Mammary epithelial cell (primary cell): ENCODE measurements at regions not wholly inside any gene's neighbourhood (a gene's known extent, or its start where the extent isn't known, plus 50 kb on each side); places are given as distances from the start of the nearest gene placed in this dataset.

Experiments used
- EZH2 ChIP-seq: IDR thresholded peaks from 2 replicates; pipeline ENCODE4 v1.6.1; 2012; ENCODE audit warnings: low read length, inconsistent platforms, borderline replicate concordance
- TF ChIP-seq, protein P1 (sequence below), 2 donors: IDR thresholded peaks in 1 of 2; conservative IDR thresholded peaks in 1 of 2; 2 replicates each; pipeline ENCODE4 v1.5.1; 2011 to 2012; ENCODE audit warnings: inconsistent platforms in 2 of 2, low read length in 2 of 2, mild to moderate bottlenecking in 2 of 2, control low read depth in 1 of 2, low read depth in 1 of 2; ENCODE audit not compliant: insufficient read depth in 1 of 2; ENCODE audit errors: extremely low read depth in 1 of 2

DNA sequence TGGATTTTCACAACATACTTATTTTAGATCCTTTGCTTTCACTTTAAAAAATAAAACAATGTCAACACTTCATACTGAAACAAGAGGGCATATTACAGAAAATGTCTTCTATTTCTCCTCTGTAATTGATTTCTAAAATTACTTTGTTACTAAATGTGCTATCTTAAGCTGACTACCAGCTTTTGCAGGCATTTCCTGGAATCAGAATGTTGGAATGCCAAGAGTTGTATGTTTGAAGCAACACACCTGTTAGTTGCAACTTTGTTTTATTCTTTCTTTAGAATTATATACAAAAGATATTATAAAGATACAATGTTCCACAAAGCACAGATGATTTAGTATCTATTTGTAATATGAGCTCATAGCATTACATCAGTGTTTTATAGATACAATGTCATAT is 62.5 kb upstream of the TMEM170B start:
- TF ChIP-seq, protein P1, sequence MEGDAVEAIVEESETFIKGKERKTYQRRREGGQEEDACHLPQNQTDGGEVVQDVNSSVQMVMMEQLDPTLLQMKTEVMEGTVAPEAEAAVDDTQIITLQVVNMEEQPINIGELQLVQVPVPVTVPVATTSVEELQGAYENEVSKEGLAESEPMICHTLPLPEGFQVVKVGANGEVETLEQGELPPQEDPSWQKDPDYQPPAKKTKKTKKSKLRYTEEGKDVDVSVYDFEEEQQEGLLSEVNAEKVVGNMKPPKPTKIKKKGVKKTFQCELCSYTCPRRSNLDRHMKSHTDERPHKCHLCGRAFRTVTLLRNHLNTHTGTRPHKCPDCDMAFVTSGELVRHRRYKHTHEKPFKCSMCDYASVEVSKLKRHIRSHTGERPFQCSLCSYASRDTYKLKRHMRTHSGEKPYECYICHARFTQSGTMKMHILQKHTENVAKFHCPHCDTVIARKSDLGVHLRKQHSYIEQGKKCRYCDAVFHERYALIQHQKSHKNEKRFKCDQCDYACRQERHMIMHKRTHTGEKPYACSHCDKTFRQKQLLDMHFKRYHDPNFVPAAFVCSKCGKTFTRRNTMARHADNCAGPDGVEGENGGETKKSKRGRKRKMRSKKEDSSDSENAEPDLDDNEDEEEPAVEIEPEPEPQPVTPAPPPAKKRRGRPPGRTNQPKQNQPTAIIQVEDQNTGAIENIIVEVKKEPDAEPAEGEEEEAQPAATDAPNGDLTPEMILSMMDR (conservative IDR thresholded peaks at IDR 0.05 in 1 of 2, IDR thresholded peaks at IDR 0.05 in 1 of 2; ENCODE audit: extremely low read depth in 1 of 2, insufficient read depth in 1 of 2, low read depth in 1 of 2, low read length in 2 of 2), result no peak
- TF ChIP-seq EZH2, result no peak
